ENCODE measurements at regions not wholly inside any gene's neighbourhood (a gene's known extent, or its start where the extent isn't known, plus 50 kb on each side); places are given as distances from the start of the nearest gene placed in this dataset.

DNA sequence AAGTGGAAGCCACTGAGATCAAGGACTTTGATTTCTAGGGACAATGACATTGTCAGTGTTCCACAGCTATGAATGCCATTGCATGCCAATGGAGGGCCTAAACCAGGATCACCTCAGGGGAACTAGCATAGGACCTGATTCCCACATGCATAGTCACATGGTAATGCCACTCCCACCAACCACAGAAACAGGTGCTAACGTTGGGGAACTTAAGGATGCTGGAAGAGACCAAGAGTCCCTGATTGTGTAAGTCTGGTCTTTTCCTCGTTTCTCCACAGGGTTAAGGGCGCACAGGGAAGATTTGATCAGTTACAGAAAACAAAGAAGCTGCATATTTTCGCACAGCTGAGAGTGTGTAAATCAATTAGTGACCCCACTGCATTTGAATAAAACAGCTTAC lies 59.4 kb upstream of the CD44 start:
- H3K9me3 Mint-ChIP-seq = peaks cover 0 to 2% (median 0%) of the 10 kb centered on the region in 7 donors
- no peaks in the 10 kb centered on the region for H3K27me3 ChIP-seq (ENCODE audit: control insufficient read depth, insufficient read depth, low read length)
- peaks cover 85% of the 10 kb centered on the region for H3K4me1 ChIP-seq (ENCODE audit: control insufficient read depth, insufficient read depth, low read length, poor library complexity, severe bottlenecking)
- no peaks in the 10 kb centered on the region for H3K27me3 Mint-ChIP-seq
- peak overlapping the region in 2 of 4 donors; percentile 77 to 81 for H3K4me3 Mint-ChIP-seq
- DNase-seq (no peak), ATAC-seq (ENCODE audit: low read depth in 2 of 2) (no peak)
- H3K27ac ChIP-seq (ENCODE audit: insufficient read depth, low read length, poor library complexity, severe bottlenecking) = peak overlapping the region; percentile 83
- H3K36me3 ChIP-seq (ENCODE audit: control insufficient read depth, insufficient read depth, low read length) = no peaks in the 10 kb centered on the region
- peak overlapping the region; percentile 96 to 99 (median 97) for H3K27ac Mint-ChIP-seq
- no peaks in the 10 kb centered on the region for H3K36me3 Mint-ChIP-seq
- H3K4me1 Mint-ChIP-seq = peaks cover 24 to 92% (median 79%) of the 10 kb centered on the region in 4 donors
- no peaks in the 10 kb centered on the region for H3K9me3 ChIP-seq (ENCODE audit: control insufficient read depth in 2 of 2, low read length in 2 of 2)
- no peak overlapping the region for H3K4me3 ChIP-seq (ENCODE audit: low read depth, low read length)

DNA sequence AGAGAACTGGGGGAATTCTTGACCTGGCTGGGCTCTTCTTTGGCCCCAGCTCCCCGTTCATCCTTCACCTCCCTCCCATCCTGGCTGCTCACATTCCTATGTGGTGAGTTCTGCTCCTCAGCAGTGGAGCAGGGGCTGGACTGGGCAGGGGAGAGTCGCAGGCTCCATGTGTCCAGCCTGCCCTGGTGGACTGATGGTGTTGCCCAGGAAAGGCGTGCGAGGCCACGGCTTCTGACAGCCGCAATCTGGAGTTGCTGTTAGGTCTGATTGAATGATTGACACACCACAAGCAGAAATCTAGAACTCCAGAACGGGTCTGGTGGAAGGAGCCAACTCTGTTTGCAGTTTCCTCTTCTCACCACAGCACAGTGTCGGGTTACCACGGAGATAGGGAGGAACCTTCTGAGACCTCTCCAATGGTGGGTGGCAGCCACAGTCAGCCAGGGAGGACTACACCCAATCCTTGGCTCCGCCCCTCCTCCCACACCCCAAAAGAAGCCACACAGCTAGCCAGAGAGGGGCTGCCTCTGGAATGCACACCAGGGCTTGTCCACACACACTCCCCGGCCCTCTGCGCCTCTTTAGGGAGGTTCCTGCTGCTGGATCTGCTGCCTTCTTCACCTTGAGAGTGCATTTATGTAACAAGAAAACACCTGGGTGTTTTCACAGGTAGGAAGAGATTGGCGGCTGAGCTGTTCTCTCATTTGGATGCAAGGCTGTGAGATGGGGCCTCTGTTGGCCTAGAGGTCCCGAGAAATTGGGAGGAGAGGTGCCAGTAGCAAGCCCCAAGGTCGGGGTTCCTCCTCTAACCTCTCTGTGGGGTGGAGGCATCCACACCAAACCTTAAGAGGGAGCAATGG lies 56.4 kb upstream of the CD44 start:
- peak overlapping the region; percentile 83 for H3K4me3 ChIP-seq (ENCODE audit: low read depth, low read length)
- peaks cover 0 to 2% (median 0%) of the 10 kb centered on the region in 7 donors for H3K9me3 Mint-ChIP-seq
- peaks cover 28 to 98% (median 78%) of the 10 kb centered on the region in 4 donors for H3K4me1 Mint-ChIP-seq
- ATAC-seq (ENCODE audit: low read depth in 2 of 2) (peak; percentile 81 to 84), DNase-seq (peak; percentile 74 to 96 (median 88))
- H3K9me3 ChIP-seq (ENCODE audit: control insufficient read depth in 2 of 2, low read length in 2 of 2) = no peaks in the 10 kb centered on the region
- H3K36me3 Mint-ChIP-seq = no peaks in the 10 kb centered on the region
- peak overlapping the region; percentile 96 for H3K27ac ChIP-seq (ENCODE audit: insufficient read depth, low read length, poor library complexity, severe bottlenecking)
- H3K27me3 Mint-ChIP-seq = no peaks in the 10 kb centered on the region
- no peaks in the 10 kb centered on the region for H3K36me3 ChIP-seq (ENCODE audit: control insufficient read depth, insufficient read depth, low read length)
- no peaks in the 10 kb centered on the region for H3K27me3 ChIP-seq (ENCODE audit: control insufficient read depth, insufficient read depth, low read length)
- peaks cover 73% of the 10 kb centered on the region for H3K4me1 ChIP-seq (ENCODE audit: control insufficient read depth, insufficient read depth, low read length, poor library complexity, severe bottlenecking)
- peak overlapping the region; percentile 98 to 99 (median 99) for H3K27ac Mint-ChIP-seq
- peak overlapping the region; percentile 80 to 87 (median 84) for H3K4me3 Mint-ChIP-seq

DNA sequence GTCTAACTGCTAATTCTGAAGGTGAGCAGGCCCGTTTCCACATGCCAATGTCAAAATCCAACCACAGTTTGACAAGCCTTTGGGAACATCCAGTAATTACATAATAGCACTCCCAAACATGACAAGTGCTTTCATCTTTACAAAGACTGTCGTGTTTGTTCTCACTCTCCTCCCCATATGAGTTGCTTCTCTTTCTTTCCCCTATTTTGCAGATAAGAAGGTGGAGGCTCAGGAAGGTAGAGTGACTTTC lies 55.9 kb upstream of the CD44 start:
- H3K36me3 Mint-ChIP-seq = no peaks in the 10 kb centered on the region
- peak overlapping the region; percentile 98 to 99 (median 99) for H3K27ac Mint-ChIP-seq
- Histone ChIP-seq H3K36me3 (ENCODE audit: control insufficient read depth, insufficient read depth, low read length) (no peaks in the 10 kb centered on the region), H3K27ac (ENCODE audit: insufficient read depth, low read length, poor library complexity, severe bottlenecking) (peak overlapping the region; percentile 96), H3K9me3 (ENCODE audit: control insufficient read depth in 2 of 2, low read length in 2 of 2) (no peaks in the 10 kb centered on the region), H3K4me3 (ENCODE audit: low read depth, low read length) (peak overlapping the region; percentile 83), H3K27me3 (ENCODE audit: control insufficient read depth, insufficient read depth, low read length) (no peaks in the 10 kb centered on the region), H3K4me1 (ENCODE audit: control insufficient read depth, insufficient read depth, low read length, poor library complexity, severe bottlenecking) (peaks cover 73% of the 10 kb centered on the region)
- H3K4me1 Mint-ChIP-seq = peaks cover 22 to 98% (median 78%) of the 10 kb centered on the region in 4 donors
- ATAC-seq (ENCODE audit: low read depth in 2 of 2) (no peak), DNase-seq (no peak)
- H3K27me3 Mint-ChIP-seq = no peaks in the 10 kb centered on the region
- peak overlapping the region; percentile 80 to 87 (median 84) for H3K4me3 Mint-ChIP-seq
- peaks cover 0 to 2% (median 0%) of the 10 kb centered on the region in 7 donors for H3K9me3 Mint-ChIP-seq

DNA sequence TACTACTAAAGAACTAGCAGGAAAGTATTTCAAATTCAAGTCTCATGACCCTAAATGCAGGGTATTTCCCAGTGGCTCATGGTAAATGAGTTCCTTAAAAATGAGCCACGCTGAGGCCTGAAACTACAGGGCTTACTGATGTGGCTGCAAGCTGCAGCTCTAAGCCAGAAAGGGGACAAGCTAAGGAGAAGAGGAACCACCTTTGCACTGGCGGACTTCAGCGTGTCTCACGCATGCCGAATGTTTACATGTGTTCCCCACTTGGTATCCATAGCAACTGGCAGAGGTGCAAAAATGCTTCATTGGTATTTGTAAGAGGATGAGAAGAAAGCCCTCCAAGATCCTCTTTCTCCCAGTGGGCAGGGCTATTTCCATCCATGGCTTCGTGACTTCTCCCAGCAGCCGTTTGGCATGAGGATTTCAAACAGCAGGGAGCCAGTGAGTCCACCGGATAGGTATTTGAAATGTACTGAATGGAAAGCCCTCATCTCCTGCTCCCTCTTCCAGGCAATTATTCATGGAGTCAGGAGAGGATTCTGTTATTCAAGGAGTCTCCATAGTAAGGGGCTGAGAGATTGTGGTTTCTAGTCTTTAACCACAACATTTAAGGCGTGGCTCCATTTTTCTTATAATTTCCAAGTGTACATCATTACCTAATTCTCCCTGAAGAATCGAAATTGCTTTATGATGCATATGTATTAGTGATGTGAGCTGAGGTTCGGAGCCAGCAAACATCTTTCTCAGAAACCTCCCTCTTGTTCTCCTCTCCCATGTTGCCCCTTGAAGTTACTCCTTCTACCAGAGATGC lies 55.3 kb upstream of the CD44 start:
- H3K27me3 ChIP-seq (ENCODE audit: control insufficient read depth, insufficient read depth, low read length) = no peaks in the 10 kb centered on the region
- Mint-ChIP-seq H3K9me3 (peaks cover 0 to 2% (median 0%) of the 10 kb centered on the region in 7 donors), H3K36me3 (no peaks in the 10 kb centered on the region), H3K4me3 (peak overlapping the region; percentile 80 to 87 (median 84)), H3K4me1 (peaks cover 20 to 98% (median 78%) of the 10 kb centered on the region in 4 donors), H3K27ac (peak overlapping the region; percentile 98 to 99 (median 99)), H3K27me3 (no peaks in the 10 kb centered on the region)
- peak overlapping the region; percentile 96 for H3K27ac ChIP-seq (ENCODE audit: insufficient read depth, low read length, poor library complexity, severe bottlenecking)
- no peaks in the 10 kb centered on the region for H3K9me3 ChIP-seq (ENCODE audit: control insufficient read depth in 2 of 2, low read length in 2 of 2)
- peak overlapping the region; percentile 83 for H3K4me3 ChIP-seq (ENCODE audit: low read depth, low read length)
- H3K36me3 ChIP-seq (ENCODE audit: control insufficient read depth, insufficient read depth, low read length) = no peaks in the 10 kb centered on the region
- ATAC-seq (ENCODE audit: low read depth in 2 of 2) (peak; percentile 44 to 58), DNase-seq (peak; percentile 61 to 74 (median 73))
- peaks cover 72% of the 10 kb centered on the region for H3K4me1 ChIP-seq (ENCODE audit: control insufficient read depth, insufficient read depth, low read length, poor library complexity, severe bottlenecking)

DNA sequence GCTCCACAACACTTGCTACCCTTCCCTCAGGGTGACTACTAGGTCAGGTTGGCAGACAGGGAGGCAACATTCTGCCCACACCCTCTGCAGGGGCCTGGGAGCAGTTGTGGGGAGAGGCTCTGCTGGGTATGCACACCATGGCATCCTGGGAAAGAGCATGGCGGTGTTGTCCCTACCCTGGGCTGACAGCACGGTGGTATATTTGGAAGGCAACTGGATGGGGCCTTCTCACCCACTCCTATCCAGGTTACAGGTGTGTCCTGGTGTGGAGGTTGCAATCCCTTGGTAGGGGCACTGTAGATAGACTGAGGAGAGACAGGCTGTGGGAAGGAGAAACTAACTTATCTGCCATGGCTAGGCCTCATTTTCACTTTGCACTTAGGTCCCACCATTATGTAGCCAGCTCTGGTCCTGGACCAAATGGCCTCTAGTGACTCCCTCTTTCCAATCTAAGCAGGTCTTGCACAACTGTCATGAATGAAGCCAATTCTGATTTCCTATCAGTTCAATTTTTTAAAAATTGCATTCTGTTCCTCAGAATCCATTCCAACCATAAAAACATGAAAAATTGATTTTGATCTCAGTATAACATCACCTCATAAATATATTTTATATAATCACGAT lies 54.0 kb upstream of the CD44 start:
- Histone ChIP-seq H3K4me3 (ENCODE audit: low read depth, low read length) (no peak overlapping the region), H3K27me3 (ENCODE audit: control insufficient read depth, insufficient read depth, low read length) (no peaks in the 10 kb centered on the region), H3K36me3 (ENCODE audit: control insufficient read depth, insufficient read depth, low read length) (no peaks in the 10 kb centered on the region), H3K9me3 (ENCODE audit: control insufficient read depth in 2 of 2, low read length in 2 of 2) (no peaks in the 10 kb centered on the region), H3K27ac (ENCODE audit: insufficient read depth, low read length, poor library complexity, severe bottlenecking) (peak overlapping the region; percentile 96), H3K4me1 (ENCODE audit: control insufficient read depth, insufficient read depth, low read length, poor library complexity, severe bottlenecking) (peaks cover 59% of the 10 kb centered on the region)
- Mint-ChIP-seq H3K27me3 (no peaks in the 10 kb centered on the region), H3K27ac (peak overlapping the region; percentile 20 to 99 (median 90)), H3K4me3 (peak overlapping the region in 3 of 4 donors; percentile 7 to 85 (median 64)), H3K9me3 (peaks cover 0 to 2% (median 0%) of the 10 kb centered on the region in 7 donors), H3K36me3 (no peaks in the 10 kb centered on the region), H3K4me1 (peaks cover 20 to 92% (median 71%) of the 10 kb centered on the region in 4 donors)
- DNase-seq (no peak), ATAC-seq (ENCODE audit: low read depth in 2 of 2) (no peak)

DNA sequence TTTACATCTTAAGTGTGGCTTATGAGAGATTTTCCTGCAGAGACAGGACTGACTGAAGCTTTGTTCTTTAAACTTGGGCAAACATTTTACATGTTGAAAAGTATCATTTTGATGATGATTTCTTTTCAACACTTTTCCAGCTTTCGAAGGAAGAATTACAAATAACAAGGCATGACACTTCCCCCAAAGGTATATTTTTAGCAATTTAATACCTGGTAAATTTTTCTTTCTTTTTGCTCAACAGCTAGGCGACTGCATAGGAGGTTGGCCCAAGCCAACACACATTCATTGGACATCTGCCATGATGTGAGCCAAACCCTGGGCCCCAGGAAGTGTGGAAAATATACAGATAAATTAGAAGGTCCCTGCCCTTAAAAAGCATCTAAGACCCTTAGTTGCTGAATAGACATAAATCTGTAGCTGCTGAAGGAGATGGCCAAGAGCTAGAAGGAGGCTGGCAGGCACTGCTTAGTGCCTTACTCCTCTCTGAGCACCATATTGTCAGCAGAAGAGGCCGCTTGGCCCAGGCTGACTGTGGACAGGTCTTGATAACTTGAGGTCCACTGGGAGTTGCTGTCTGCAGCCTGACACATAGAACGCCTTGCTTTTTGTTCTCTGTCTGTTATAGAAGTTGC lies 53.3 kb upstream of the CD44 start:
- Histone ChIP-seq H3K4me1 (ENCODE audit: control insufficient read depth, insufficient read depth, low read length, poor library complexity, severe bottlenecking) (peaks cover 52% of the 10 kb centered on the region), H3K9me3 (ENCODE audit: control insufficient read depth in 2 of 2, low read length in 2 of 2) (no peaks in the 10 kb centered on the region), H3K4me3 (ENCODE audit: low read depth, low read length) (no peak overlapping the region), H3K27ac (ENCODE audit: insufficient read depth, low read length, poor library complexity, severe bottlenecking) (no peak overlapping the region), H3K27me3 (ENCODE audit: control insufficient read depth, insufficient read depth, low read length) (no peaks in the 10 kb centered on the region), H3K36me3 (ENCODE audit: control insufficient read depth, insufficient read depth, low read length) (no peaks in the 10 kb centered on the region)
- Mint-ChIP-seq H3K9me3 (peaks cover 0 to 2% (median 0%) of the 10 kb centered on the region in 7 donors), H3K27me3 (no peaks in the 10 kb centered on the region), H3K4me1 (peaks cover 20 to 85% (median 68%) of the 10 kb centered on the region in 4 donors), H3K27ac (peak overlapping the region in 2 of 3 donors; percentile 48 to 99), H3K4me3 (no peak overlapping the region), H3K36me3 (no peaks in the 10 kb centered on the region)
- DNase-seq (no peak), ATAC-seq (ENCODE audit: low read depth in 2 of 2) (no peak)

DNA sequence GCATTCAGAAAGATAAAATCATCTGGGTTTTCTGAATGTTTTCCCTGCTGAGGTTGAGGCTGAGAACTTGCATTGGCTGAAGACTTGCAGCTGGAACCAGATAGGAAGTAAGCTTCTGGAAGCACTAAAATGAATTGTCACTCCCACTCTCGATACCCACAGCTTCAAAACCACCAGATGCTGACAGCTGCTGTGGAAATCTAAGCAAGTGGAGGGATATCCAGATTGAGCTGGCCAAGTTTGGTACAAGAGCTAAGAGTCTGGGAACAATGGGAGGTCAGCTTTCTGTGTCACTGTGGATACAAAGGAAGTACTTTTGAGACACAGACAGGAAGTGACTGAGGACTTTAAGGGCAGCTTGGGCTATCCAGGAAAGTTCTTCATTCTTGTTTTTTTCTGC lies 51.3 kb upstream of the CD44 start:
- Mint-ChIP-seq H3K27me3 (peaks cover 4% of the 10 kb centered on the region), H3K36me3 (no peaks in the 10 kb centered on the region), H3K9me3 (peaks cover 0 to under 1% (median 0%) of the 10 kb centered on the region in 7 donors), H3K27ac (peak overlapping the region in 1 of 3 donors; percentile 77), H3K4me3 (no peak overlapping the region), H3K4me1 (peaks cover 20 to 67% (median 60%) of the 10 kb centered on the region in 4 donors)
- no peaks in the 10 kb centered on the region for H3K36me3 ChIP-seq (ENCODE audit: control insufficient read depth, insufficient read depth, low read length)
- H3K4me1 ChIP-seq (ENCODE audit: control insufficient read depth, insufficient read depth, low read length, poor library complexity, severe bottlenecking) = peaks cover 36% of the 10 kb centered on the region
- H3K27me3 ChIP-seq (ENCODE audit: control insufficient read depth, insufficient read depth, low read length) = no peaks in the 10 kb centered on the region
- ATAC-seq (ENCODE audit: low read depth in 2 of 2) (no peak), DNase-seq (no peak)
- peak overlapping the region; percentile 14 for H3K4me3 ChIP-seq (ENCODE audit: low read depth, low read length)
- H3K9me3 ChIP-seq (ENCODE audit: control insufficient read depth in 2 of 2, low read length in 2 of 2) = no peaks in the 10 kb centered on the region
- H3K27ac ChIP-seq (ENCODE audit: insufficient read depth, low read length, poor library complexity, severe bottlenecking) = no peak overlapping the region

Measured in CD4-positive, CD25-positive, alpha-beta regulatory T cell (primary cell).